ES-I3 (cell line): ENCODE measurements at regions not wholly inside any gene's neighbourhood (a gene's known extent, or its start where the extent isn't known, plus 50 kb on each side); places are given as distances from the start of the nearest gene placed in this dataset.

ENCODE experiments used
- H3K36me3 ChIP-seq: 2 replicates; pipeline ENCODE4 v1.6.1; 2013; ENCODE audit warnings: mild to moderate bottlenecking, low read length, control low read depth, moderate library complexity; ENCODE audit not compliant: insufficient read depth
- H3K4me1 ChIP-seq: 2 replicates; pipeline ENCODE4 v1.6.1; 2013; ENCODE audit warnings: mild to moderate bottlenecking, control low read depth, low read length; ENCODE audit not compliant: insufficient read depth
- H3K9ac ChIP-seq: 2 replicates; pipeline ENCODE4 v1.6.1; 2013; ENCODE audit warnings: low read depth, mild to moderate bottlenecking, low read length, moderate library complexity
- H3K9me3 ChIP-seq: 2 replicates; pipeline ENCODE4 v1.6.1; 2013; ENCODE audit warnings: mild to moderate bottlenecking, low read length, moderate library complexity; ENCODE audit not compliant: control insufficient read depth, insufficient read depth

- Histone ChIP-seq H3K9ac (no peak overlapping the region), H3K9me3 (0 out of 2 replicates have a peak, but pooled peaks cover 2% of the 10 kb centered on the region), H3K36me3 (no peaks in the 10 kb centered on the region), H3K4me1 (no peaks in the 10 kb centered on the region)
These were observed 201.7 kb downstream of the NUF2 start for GRCh38 chr1:163523375-163524029.

- H3K36me3 ChIP-seq = no peaks in the 10 kb centered on the region
- H3K9me3 ChIP-seq = 0 out of 2 replicates have a peak, but pooled peaks cover 2% of the 10 kb centered on the region
- H3K9ac ChIP-seq = no peak overlapping the region
- no peaks in the 10 kb centered on the region for H3K4me1 ChIP-seq
These were observed 207.1 kb downstream of the NUF2 start for GRCh38 chr1:163528710-163529348.

GRCh38 chr1:163531345-163531744, 209.6 kb downstream of the NUF2 start:
- no peak overlapping the region for H3K9ac ChIP-seq
- H3K9me3 ChIP-seq = 0 out of 2 replicates have a peak, but pooled peaks cover 2% of the 10 kb centered on the region
- no peaks in the 10 kb centered on the region for H3K4me1 ChIP-seq
- H3K36me3 ChIP-seq = no peaks in the 10 kb centered on the region

- H3K9ac ChIP-seq = no peak overlapping the region
- H3K9me3 ChIP-seq = no peaks in the 10 kb centered on the region
- H3K36me3 ChIP-seq = no peaks in the 10 kb centered on the region
- H3K4me1 ChIP-seq = 0 out of 2 replicates have a peak, but pooled peaks cover 2% of the 10 kb centered on the region
These were observed 213.6 kb downstream of the NUF2 start for GRCh38 chr1:163535401-163535800.

- no peak overlapping the region for H3K9ac ChIP-seq
- H3K9me3 ChIP-seq = no peaks in the 10 kb centered on the region
- 0 out of 2 replicates have a peak, but pooled peaks cover 2% of the 10 kb centered on the region for H3K4me1 ChIP-seq
These were observed 214.1 kb downstream of the NUF2 start for GRCh38 chr1:163535807-163536206.

GRCh38 chr1:163537809-163538208, 216.1 kb downstream of the NUF2 start:
- Histone ChIP-seq H3K9me3 (no peaks in the 10 kb centered on the region; the same call in 1 of the 2 replicates), H3K9ac (no peak overlapping the region), H3K4me1 (0 out of 2 replicates have a peak, but pooled peaks cover 2% of the 10 kb centered on the region), H3K36me3 (no peaks in the 10 kb centered on the region)

More at GRCh38 chr1:163535807-163536206, 214.1 kb downstream of the NUF2 start:
- H3K36me3 ChIP-seq = no peaks in the 10 kb centered on the region

GRCh38 chr1:163538667-163539066, 216.9 kb downstream of the NUF2 start:
- no peaks in the 10 kb centered on the region; the same call in 1 of the 2 replicates for H3K9me3 ChIP-seq
- no peaks in the 10 kb centered on the region for H3K36me3 ChIP-seq
- 0 out of 2 replicates have a peak, but pooled peaks cover 2% of the 10 kb centered on the region for H3K4me1 ChIP-seq
- H3K9ac ChIP-seq = no peak overlapping the region

GRCh38 chr1:163540727-163541126, 219.0 kb downstream of the NUF2 start:
- Histone ChIP-seq H3K36me3 (no peaks in the 10 kb centered on the region), H3K9ac (no peak overlapping the region), H3K9me3 (no peaks in the 10 kb centered on the region; the same call in 1 of the 2 replicates), H3K4me1 (0 out of 2 replicates have a peak, but pooled peaks cover 2% of the 10 kb centered on the region)

GRCh38 chr1:163544441-163544840, 222.7 kb downstream of the NUF2 start:
- 0 out of 2 replicates have a peak, but pooled peaks cover 2% of the 10 kb centered on the region for H3K4me1 ChIP-seq
- no peaks in the 10 kb centered on the region; the same call in 1 of the 2 replicates for H3K9me3 ChIP-seq
- no peaks in the 10 kb centered on the region for H3K36me3 ChIP-seq
- no peak overlapping the region for H3K9ac ChIP-seq

GRCh38 chr1:163558162-163558561, 236.4 kb downstream of the NUF2 start:
- Histone ChIP-seq H3K9ac (no peak overlapping the region), H3K4me1 (peaks cover 8% of the 10 kb centered on the region; the same call in 1 of the 2 replicates), H3K36me3 (no peaks in the 10 kb centered on the region), H3K9me3 (no peaks in the 10 kb centered on the region; the same call in 1 of the 2 replicates)

GRCh38 chr1:163561580-163562295, 240.0 kb downstream of the NUF2 start:
- Histone ChIP-seq H3K4me1 (peaks cover 20% of the 10 kb centered on the region), H3K36me3 (no peaks in the 10 kb centered on the region), H3K9ac (no peak overlapping the region), H3K9me3 (no peaks in the 10 kb centered on the region)

GRCh38 chr1:163562355-163562754, 240.6 kb downstream of the NUF2 start:
- Histone ChIP-seq H3K9me3 (no peaks in the 10 kb centered on the region), H3K36me3 (no peaks in the 10 kb centered on the region), H3K4me1 (peaks cover 20% of the 10 kb centered on the region), H3K9ac (no peak overlapping the region)

GRCh38 chr1:163565166-163565565, 243.4 kb downstream of the NUF2 start:
- Histone ChIP-seq H3K9me3 (no peaks in the 10 kb centered on the region), H3K9ac (no peak overlapping the region)

GRCh38 chr1:163570071-163570470, 248.3 kb downstream of the NUF2 start:
- Histone ChIP-seq H3K4me1 (peaks cover 5% of the 10 kb centered on the region), H3K36me3 (no peaks in the 10 kb centered on the region), H3K9ac (no peak overlapping the region), H3K9me3 (no peaks in the 10 kb centered on the region)

More at GRCh38 chr1:163565166-163565565, 243.4 kb downstream of the NUF2 start:
- Histone ChIP-seq H3K4me1 (peaks cover 20% of the 10 kb centered on the region), H3K36me3 (no peaks in the 10 kb centered on the region)
